PFSK-1 (cell line): ENCODE measurements at regions not wholly inside any gene's neighbourhood (a gene's known extent, or its start where the extent isn't known, plus 50 kb on each side); places are given as distances from the start of the nearest gene placed in this dataset.

Experiments used
- FOXP2 ChIP-seq: optimal IDR thresholded peaks from 2 replicates; pipeline ENCODE3; 2011; ENCODE audit warnings: borderline replicate concordance, control low read depth, inconsistent platforms; ENCODE audit not compliant: insufficient read depth; ENCODE audit errors: extremely low read length, extremely low read depth
- POLR2AphosphoS5 ChIP-seq: IDR thresholded peaks from 2 replicates; pipeline ENCODE4 v1.6.1; 2012; ENCODE audit warnings: low read depth, mild to moderate bottlenecking, control low read depth, low read length, moderate library complexity
- SIN3A ChIP-seq: IDR thresholded peaks from 2 replicates; pipeline ENCODE4 v1.6.1; 2012; ENCODE audit warnings: mild to moderate bottlenecking, low read length, moderate library complexity, borderline replicate concordance; ENCODE audit not compliant: insufficient read depth
- TAF1 ChIP-seq: IDR thresholded peaks from 2 replicates; pipeline ENCODE4 v1.6.1; 2012; ENCODE audit warnings: low read length, control low read depth, borderline replicate concordance; ENCODE audit not compliant: insufficient read depth
- TF ChIP-seq, protein P1 (sequence below), 2 experiments: IDR thresholded peaks; 2 replicates each; pipeline versions ENCODE4 v1.6.1 to v1.8.0; 2011 to 2012; ENCODE audit warnings: low read depth in 2 of 2, low read length in 2 of 2, control low read depth in 1 of 2, inconsistent platforms in 1 of 2, mild to moderate bottlenecking in 1 of 2, moderate library complexity in 1 of 2; ENCODE audit not compliant: insufficient read depth in 1 of 2

DNA sequence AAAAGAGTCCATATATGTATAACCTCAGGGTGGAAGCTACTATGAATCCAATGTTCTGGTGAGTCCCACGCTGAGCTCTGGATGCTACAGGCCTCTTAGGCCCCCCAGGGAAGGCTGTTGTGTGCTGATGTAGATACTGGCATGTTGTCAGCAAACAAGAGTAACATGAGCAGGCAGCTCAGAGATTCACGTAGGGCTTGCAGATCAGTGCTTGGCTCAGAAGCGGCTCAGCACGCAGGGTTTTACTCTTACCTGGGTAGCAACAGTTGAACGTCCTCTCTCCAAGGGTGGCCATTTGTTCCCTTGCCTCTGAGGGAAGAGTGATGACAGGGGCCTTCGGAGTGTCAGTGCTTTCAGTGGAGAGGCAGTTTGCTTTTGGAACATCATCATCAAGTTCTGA is 93.4 kb downstream of the ZFP64 start:
- TF ChIP-seq, protein P1, sequence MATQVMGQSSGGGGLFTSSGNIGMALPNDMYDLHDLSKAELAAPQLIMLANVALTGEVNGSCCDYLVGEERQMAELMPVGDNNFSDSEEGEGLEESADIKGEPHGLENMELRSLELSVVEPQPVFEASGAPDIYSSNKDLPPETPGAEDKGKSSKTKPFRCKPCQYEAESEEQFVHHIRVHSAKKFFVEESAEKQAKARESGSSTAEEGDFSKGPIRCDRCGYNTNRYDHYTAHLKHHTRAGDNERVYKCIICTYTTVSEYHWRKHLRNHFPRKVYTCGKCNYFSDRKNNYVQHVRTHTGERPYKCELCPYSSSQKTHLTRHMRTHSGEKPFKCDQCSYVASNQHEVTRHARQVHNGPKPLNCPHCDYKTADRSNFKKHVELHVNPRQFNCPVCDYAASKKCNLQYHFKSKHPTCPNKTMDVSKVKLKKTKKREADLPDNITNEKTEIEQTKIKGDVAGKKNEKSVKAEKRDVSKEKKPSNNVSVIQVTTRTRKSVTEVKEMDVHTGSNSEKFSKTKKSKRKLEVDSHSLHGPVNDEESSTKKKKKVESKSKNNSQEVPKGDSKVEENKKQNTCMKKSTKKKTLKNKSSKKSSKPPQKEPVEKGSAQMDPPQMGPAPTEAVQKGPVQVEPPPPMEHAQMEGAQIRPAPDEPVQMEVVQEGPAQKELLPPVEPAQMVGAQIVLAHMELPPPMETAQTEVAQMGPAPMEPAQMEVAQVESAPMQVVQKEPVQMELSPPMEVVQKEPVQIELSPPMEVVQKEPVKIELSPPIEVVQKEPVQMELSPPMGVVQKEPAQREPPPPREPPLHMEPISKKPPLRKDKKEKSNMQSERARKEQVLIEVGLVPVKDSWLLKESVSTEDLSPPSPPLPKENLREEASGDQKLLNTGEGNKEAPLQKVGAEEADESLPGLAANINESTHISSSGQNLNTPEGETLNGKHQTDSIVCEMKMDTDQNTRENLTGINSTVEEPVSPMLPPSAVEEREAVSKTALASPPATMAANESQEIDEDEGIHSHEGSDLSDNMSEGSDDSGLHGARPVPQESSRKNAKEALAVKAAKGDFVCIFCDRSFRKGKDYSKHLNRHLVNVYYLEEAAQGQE (IDR thresholded peaks at IDR 0.05; ENCODE audit: insufficient read depth in 1 of 2, low read depth in 2 of 2, low read length in 2 of 2): no peak
- TF ChIP-seq POLR2AphosphoS5 (no peak), TAF1 (no peak), FOXP2 (no peak), SIN3A (no peak)

DNA sequence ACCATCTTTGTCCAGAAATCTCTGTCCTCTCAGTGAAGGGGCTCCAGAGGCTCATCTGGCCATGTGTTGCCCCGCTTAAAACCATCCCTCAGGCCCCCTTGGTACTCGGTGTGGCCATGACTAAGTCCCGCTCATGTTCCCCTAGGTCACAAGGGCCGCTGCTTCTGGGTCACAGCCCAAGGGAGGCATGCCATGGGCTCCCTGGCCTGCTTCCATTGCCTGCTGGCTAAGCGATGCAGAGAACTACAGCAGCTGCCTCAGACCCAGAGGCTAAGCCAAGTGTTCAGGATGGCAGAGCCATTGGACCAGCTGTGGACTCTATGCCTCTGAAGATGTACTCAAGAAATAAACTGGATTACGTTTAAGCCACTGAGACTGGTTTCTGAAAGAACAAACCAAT is 95.5 kb downstream of the ZFP64 start:
- TF ChIP-seq TAF1 (no peak), SIN3A (no peak), FOXP2 (no peak)
- TF ChIP-seq, protein P1 (IDR thresholded peaks at IDR 0.05; ENCODE audit: insufficient read depth in 1 of 2, low read depth in 2 of 2, low read length in 2 of 2): no peak

DNA sequence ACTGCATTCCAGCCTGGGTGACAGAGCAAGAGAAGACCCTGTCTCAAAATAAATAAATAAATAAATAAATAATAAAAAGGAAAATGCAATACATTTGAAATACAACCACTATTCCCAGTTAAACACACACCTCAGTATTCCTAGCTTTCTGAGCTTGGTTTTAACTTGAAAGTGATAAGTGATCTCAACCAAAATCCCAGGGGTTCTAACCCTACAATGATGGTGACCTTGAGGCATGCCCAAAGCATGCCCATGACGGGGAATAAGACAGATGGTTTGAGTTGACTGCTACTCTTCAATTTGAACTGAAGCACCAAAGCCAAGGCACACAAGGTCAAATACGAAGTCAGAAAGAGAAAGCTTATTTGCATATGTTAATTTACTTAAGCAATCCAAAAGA is 96.9 kb downstream of the ZFP64 start:
- TF ChIP-seq TAF1: no peak
- no peak for TF ChIP-seq POLR2AphosphoS5
- TF ChIP-seq, protein P1 (IDR thresholded peaks at IDR 0.05; ENCODE audit: insufficient read depth in 1 of 2, low read depth in 2 of 2, low read length in 2 of 2): no peak
- TF ChIP-seq FOXP2: no peak
- no peak for TF ChIP-seq SIN3A

DNA sequence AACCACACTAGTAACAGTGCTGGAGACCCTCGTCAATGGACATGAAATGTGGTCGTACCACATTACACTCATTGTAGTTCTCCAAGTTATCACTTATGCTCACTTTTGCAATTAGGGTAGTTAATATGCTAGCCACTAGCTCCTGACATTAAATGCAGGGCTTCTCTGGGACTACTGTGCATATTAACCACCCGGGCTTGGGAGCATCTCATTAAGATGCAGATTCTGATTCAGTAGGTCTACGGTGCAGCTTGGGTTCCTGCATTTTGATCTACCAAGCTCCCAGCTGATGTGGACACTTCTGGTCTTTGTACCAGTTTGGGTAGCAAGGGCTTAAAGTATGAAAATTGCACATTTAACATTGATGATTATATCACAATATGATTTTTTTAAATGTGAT is 98.0 kb downstream of the ZFP64 start:
- TF ChIP-seq FOXP2 (no peak), SIN3A (no peak), POLR2AphosphoS5 (no peak), TAF1 (no peak)
- TF ChIP-seq, protein P1 (IDR thresholded peaks at IDR 0.05; ENCODE audit: insufficient read depth in 1 of 2, low read depth in 2 of 2, low read length in 2 of 2): no peak

DNA sequence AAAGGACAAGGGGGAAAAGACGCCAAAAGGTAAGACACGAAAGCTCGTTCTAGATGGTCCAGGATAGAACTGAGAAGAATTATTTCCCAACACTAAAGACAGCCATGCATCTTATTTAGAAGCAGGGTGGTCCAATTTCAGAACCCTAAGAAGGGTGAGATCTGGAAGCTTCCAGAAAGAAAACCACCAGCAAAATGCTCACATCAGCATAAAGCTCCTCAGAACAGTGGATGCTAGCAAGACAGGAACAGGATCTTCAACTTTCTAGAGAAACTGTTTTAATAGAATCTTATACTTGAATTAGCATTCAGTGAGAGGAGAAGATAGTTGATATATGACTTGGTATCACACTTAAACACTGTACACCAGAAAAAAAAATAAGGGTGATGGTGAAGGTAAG is 101.5 kb downstream of the ZFP64 start:
- TF ChIP-seq, protein P1 (IDR thresholded peaks at IDR 0.05; ENCODE audit: insufficient read depth in 1 of 2, low read depth in 2 of 2, low read length in 2 of 2): no peak
- TF ChIP-seq SIN3A: no peak
- TF ChIP-seq FOXP2: no peak
- no peak for TF ChIP-seq POLR2AphosphoS5
- no peak for TF ChIP-seq TAF1
